SK-N-SH (cell line): ENCODE measurements at regions not wholly inside any gene's neighbourhood (a gene's known extent, or its start where the extent isn't known, plus 50 kb on each side); places are given as distances from the start of the nearest gene placed in this dataset.

Source experiments
- CTCF ChIA-PET: fragments of 300-600, 350-600 bp; formaldehyde crosslinking; extraction: SDS; loops from one replicate; lab custom pipeline; 2021; lab: Yijun Ruan, JAX
- POLR2A ChIA-PET: fragments of 350-600 bp; sonication (Branson Sonifier 250); formaldehyde crosslinking; extraction: SDS; loops from one replicate; lab custom pipeline; 2020; ENCODE audit warnings: antibody characterized with exemption, inconsistent platforms; lab: Yijun Ruan, JAX
- DNase-seq: peaks from one replicate; pipeline ENCODE4 v3.0.0; 2012
- H2AFZ ChIP-seq: fragments of 200-600 bp; sonication (generic); 2 replicates; pipeline ENCODE4 v1.8.1; 2016; ENCODE audit warnings: antibody characterized with exemption, mild to moderate bottlenecking, low read depth
- H3F3A ChIP-seq: fragments of 200-600 bp; sonication (generic); replicated peaks from 2 replicates; pipeline ENCODE3; 2016; ENCODE audit warnings: antibody characterized with exemption, mild to moderate bottlenecking; ENCODE audit not compliant: insufficient read depth
- H3K27ac ChIP-seq, 2 experiments: fragments of 200-500 bp in 1 of 2; fragments of 200-600 bp in 1 of 2; sonication (Bioruptor generic) in 1 of 2; sonication (generic), shearing (Covaris generic) in 1 of 2; 2 replicates each; pipeline versions ENCODE4 v1.5.1 to v1.6.1; 2014 to 2016; ENCODE audit warnings: low read depth in 2 of 2, inconsistent platforms in 1 of 2, low read length in 1 of 2, mild to moderate bottlenecking in 1 of 2, mixed read lengths in 1 of 2
- H3K27me3 ChIP-seq: fragments of 200-600 bp; sonication (generic), shearing (Covaris generic); 2 replicates; pipeline ENCODE4 v1.6.1; 2016; ENCODE audit warnings: mixed run types; ENCODE audit not compliant: insufficient read depth
- H3K36me3 ChIP-seq, 2 experiments: fragments of 200-500 bp in 1 of 2; fragments of 200-600 bp in 1 of 2; sonication (Bioruptor generic) in 1 of 2; sonication (generic) in 1 of 2; replicated peaks in 1 of 2; 2 replicates each; pipeline versions ENCODE3 to v1.5.1; 2014 to 2016; ENCODE audit warnings: low read length in 1 of 2, mild to moderate bottlenecking in 1 of 2; ENCODE audit not compliant: insufficient read depth in 2 of 2, control insufficient read depth in 1 of 2
- H3K4me1 ChIP-seq, 2 experiments: fragments of 200-500 bp in 1 of 2; fragments of 200-600 bp in 1 of 2; sonication (Bioruptor generic) in 1 of 2; sonication (generic), shearing (Covaris generic) in 1 of 2; 2 replicates each; pipeline versions ENCODE4 v1.5.1 to v1.6.1; 2014 to 2016; ENCODE audit warnings: low read depth in 1 of 2, low read length in 1 of 2, mixed run types in 1 of 2; ENCODE audit not compliant: insufficient read depth in 2 of 2, control insufficient read depth in 1 of 2
- H3K4me2 ChIP-seq: fragments of 200-600 bp; sonication (generic), shearing (Covaris generic); 2 replicates; pipeline ENCODE4 v1.6.1; 2017; ENCODE audit warnings: mixed run types
- H3K4me3 ChIP-seq, 2 experiments: fragments of 200-500 bp in 1 of 2; fragments of 200-600 bp in 1 of 2; sonication (Bioruptor generic) in 1 of 2; sonication (generic), shearing (Covaris generic) in 1 of 2; 2 replicates each; pipeline versions ENCODE4 v1.5.1 to v1.8.1; 2014 to 2016; ENCODE audit warnings: low read depth in 2 of 2, inconsistent platforms in 1 of 2, low read length in 1 of 2, mild to moderate bottlenecking in 1 of 2, mixed read lengths in 1 of 2, moderate library complexity in 1 of 2
- H3K79me2 ChIP-seq: fragments of 200-600 bp; sonication (generic); 2 replicates; pipeline ENCODE4 v1.8.1; 2017; ENCODE audit warnings: mild to moderate bottlenecking; ENCODE audit not compliant: insufficient read depth
- H3K9ac ChIP-seq: fragments of 200-600 bp; sonication (generic); 2 replicates; pipeline ENCODE4 v1.6.1; 2017; ENCODE audit warnings: mixed run types
- H3K9me2 ChIP-seq: fragments of 200-600 bp; sonication (generic); 2 replicates; pipeline ENCODE4 v1.6.1; 2017; ENCODE audit warnings: mixed run types
- H3K9me3 ChIP-seq: fragments of 200-600 bp; sonication (generic); 2 replicates; pipeline ENCODE4 v1.6.1; 2017; ENCODE audit warnings: mixed run types, mild to moderate bottlenecking, moderate library complexity
- H4K20me1 ChIP-seq: fragments of 200-600 bp; sonication (generic); 2 replicates; pipeline ENCODE4 v1.6.1; 2017; ENCODE audit warnings: mild to moderate bottlenecking, mixed run types; ENCODE audit not compliant: insufficient read depth
- CHD2 ChIP-seq: fragments of 150-350 bp; IDR thresholded peaks from 2 replicates; pipeline ENCODE4 v1.6.1; 2018; ENCODE audit warnings: low read length; ENCODE audit not compliant: partially characterized antibody
- CTCF ChIP-seq: fragments of 200-600 bp; sonication (generic); IDR thresholded peaks from 2 replicates; pipeline ENCODE4 v1.6.1; 2017; ENCODE audit warnings: antibody characterized with exemption, mild to moderate bottlenecking, moderate library complexity
- EP300 ChIP-seq, 2 experiments: IDR thresholded peaks; 2 replicates each; pipeline versions ENCODE4 v1.4.0 to v1.6.1; 2012; ENCODE audit warnings: borderline replicate concordance in 1 of 2, low read depth in 1 of 2, low read length in 1 of 2
- FOXJ3 ChIP-seq: sonication (generic); formaldehyde crosslinking; IDR thresholded peaks from 2 replicates; pipeline ENCODE4 v1.5.1; 2020; ENCODE audit warnings: mild to moderate bottlenecking, missing genetic modification reagents
- FOXM1 ChIP-seq: IDR thresholded peaks from 2 replicates; pipeline ENCODE4 v1.4.0; 2012; ENCODE audit warnings: low read depth, mild to moderate bottlenecking
- GABPA ChIP-seq: IDR thresholded peaks from 2 replicates; pipeline ENCODE4 v1.4.0; 2012; ENCODE audit warnings: low read depth, mild to moderate bottlenecking
- GATA2 ChIP-seq: sonication (generic); formaldehyde crosslinking; IDR thresholded peaks from 2 replicates; pipeline ENCODE4 v1.5.0; 2020; ENCODE audit warnings: mild to moderate bottlenecking, missing genetic modification reagents
- JUND ChIP-seq: IDR thresholded peaks from 2 replicates; pipeline ENCODE4 v1.4.0; 2012
- NFIC ChIP-seq: IDR thresholded peaks from 2 replicates; pipeline ENCODE4 v1.4.0; 2012; ENCODE audit warnings: borderline replicate concordance
- PBX3 ChIP-seq: IDR thresholded peaks from 2 replicates; pipeline ENCODE4; 2012
- POLR2AphosphoS5 ChIP-seq: IDR thresholded peaks from 2 replicates; pipeline ENCODE4 v1.6.1; 2012; ENCODE audit warnings: low read depth, low read length
- RAD21 ChIP-seq: IDR thresholded peaks from 2 replicates; pipeline ENCODE4 v1.6.1; 2012; ENCODE audit warnings: mild to moderate bottlenecking, low read length
- RCOR1 ChIP-seq: fragments of 150-350 bp; IDR thresholded peaks from 2 replicates; pipeline ENCODE4 v1.6.1; 2017; ENCODE audit warnings: antibody characterized with exemption, low read length
- RFX5 ChIP-seq: IDR thresholded peaks from 2 replicates; pipeline ENCODE4 v1.6.1; 2012; ENCODE audit warnings: mild to moderate bottlenecking, improper control_type of control experiment, low read length
- RXRA ChIP-seq: IDR thresholded peaks from 2 replicates; pipeline ENCODE4 v1.4.0; 2012; ENCODE audit warnings: low read depth, mild to moderate bottlenecking, borderline replicate concordance
- SIN3A ChIP-seq: IDR thresholded peaks from 2 replicates; pipeline ENCODE4 v1.6.1; 2012; ENCODE audit warnings: low read depth, mild to moderate bottlenecking, low read length, moderate library complexity, borderline replicate concordance
- SMC3 ChIP-seq: IDR thresholded peaks from 2 replicates; pipeline ENCODE4 v1.6.1; 2012; ENCODE audit warnings: low read depth, low read length, improper control_type of control experiment
- TAF1 ChIP-seq: IDR thresholded peaks from 2 replicates; pipeline ENCODE4 v1.6.1; 2012; ENCODE audit warnings: low read depth, mild to moderate bottlenecking, low read length, moderate library complexity, borderline replicate concordance
- YY1 ChIP-seq: IDR thresholded peaks from 2 replicates; pipeline ENCODE4 v1.4.0; 2012; ENCODE audit warnings: low read depth, mild to moderate bottlenecking
- WGBS: methylation state at CpG from one replicate; pipeline ENCODE4 v1.1.6; 2017; ENCODE audit warnings: low lambda C conversion rate; 5-methylcytosine and 5-hydroxymethylcytosine counted together
- TF ChIP-seq, protein P1 (sequence below): fragments of 150-350 bp; IDR thresholded peaks from 2 replicates; pipeline ENCODE4 v1.6.1; 2016; ENCODE audit warnings: mild to moderate bottlenecking, low read depth, low read length
- TF ChIP-seq, protein P2 (sequence below): IDR thresholded peaks from 2 replicates; pipeline ENCODE4 v1.6.1; 2012; ENCODE audit warnings: mild to moderate bottlenecking, low read depth, low read length, moderate library complexity
- TF ChIP-seq, protein P3 (sequence below): fragments of 150-350 bp; IDR thresholded peaks from 2 replicates; pipeline ENCODE4 v1.6.1; 2017; ENCODE audit warnings: antibody characterized with exemption, low read length, low read depth, borderline replicate concordance

DNA sequence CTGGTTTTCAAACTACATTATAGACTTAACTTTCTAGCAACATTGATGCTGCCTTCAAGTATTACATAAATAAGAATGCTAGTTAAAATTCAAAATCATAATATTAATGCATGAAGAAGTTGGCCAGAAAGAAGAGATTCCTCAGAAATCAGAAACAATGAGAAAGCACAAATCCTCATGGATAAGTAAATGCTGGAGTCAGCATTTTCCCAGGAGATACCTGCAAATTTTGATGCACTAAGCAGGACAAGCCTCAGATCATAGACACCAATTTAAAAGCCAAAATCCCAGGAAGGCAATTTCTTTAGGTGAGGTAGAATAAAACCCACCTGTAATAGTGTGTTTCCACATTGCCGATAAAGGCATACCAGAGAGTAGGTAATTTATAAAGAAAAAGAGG lies 305.2 kb upstream of the TBX18 start:
- H2AFZ ChIP-seq, result no peak overlapping the region
- DNase-seq, result no peak
- no peak for TF ChIP-seq CHD2
- no peak for TF ChIP-seq FOXJ3 (CRISPR knock-in tag)
- TF ChIP-seq RXRA, result no peak
- no peak for TF ChIP-seq RAD21
- TF ChIP-seq TAF1, result no peak
- TF ChIP-seq JUND, result no peak
- TF ChIP-seq FOXM1, result no peak
- TF ChIP-seq EP300 (IDR thresholded peaks at IDR 0.05; ENCODE audit: borderline replicate concordance in 1 of 2, low read depth in 1 of 2, low read length in 1 of 2), result no peak
- no peak for TF ChIP-seq PBX3
- TF ChIP-seq, protein P1, sequence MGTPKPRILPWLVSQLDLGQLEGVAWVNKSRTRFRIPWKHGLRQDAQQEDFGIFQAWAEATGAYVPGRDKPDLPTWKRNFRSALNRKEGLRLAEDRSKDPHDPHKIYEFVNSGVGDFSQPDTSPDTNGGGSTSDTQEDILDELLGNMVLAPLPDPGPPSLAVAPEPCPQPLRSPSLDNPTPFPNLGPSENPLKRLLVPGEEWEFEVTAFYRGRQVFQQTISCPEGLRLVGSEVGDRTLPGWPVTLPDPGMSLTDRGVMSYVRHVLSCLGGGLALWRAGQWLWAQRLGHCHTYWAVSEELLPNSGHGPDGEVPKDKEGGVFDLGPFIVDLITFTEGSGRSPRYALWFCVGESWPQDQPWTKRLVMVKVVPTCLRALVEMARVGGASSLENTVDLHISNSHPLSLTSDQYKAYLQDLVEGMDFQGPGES, result no peak
- TF ChIP-seq NFIC, result no peak
- no peak for TF ChIP-seq RFX5
- TF ChIP-seq GABPA, result no peak
- TF ChIP-seq RCOR1, result no peak
- TF ChIP-seq POLR2AphosphoS5, result no peak
- TF ChIP-seq SMC3, result no peak
- TF ChIP-seq, all 33 proteins: peak for 0
- ChIA-PET POLR2A (no interaction called here), CTCF (no interaction called here)
- Histone ChIP-seq H3K27me3 (no peaks in the 10 kb centered on the region), H3K9me3 (no peaks in the 10 kb centered on the region), H3K4me2 (no peak overlapping the region), H3K9ac (no peak overlapping the region), H3K36me3 (no peaks in the 10 kb centered on the region), H3F3A (no peaks in the 10 kb centered on the region), H3K9me2 (no peaks in the 10 kb centered on the region), H3K79me2 (no peaks in the 10 kb centered on the region), H3K27ac (no peak overlapping the region), H3K4me1 (no peaks in the 10 kb centered on the region), H4K20me1 (no peaks in the 10 kb centered on the region), H3K4me3 (no peak overlapping the region)
- WGBS, result 72% methylated on average over 1 of the region's 1 CpG

GRCh38 chr6:85068221-85068620 lies 303.8 kb upstream of the TBX18 start:
- DNase-seq, result no peak
- Histone ChIP-seq H3F3A (no peaks in the 10 kb centered on the region), H4K20me1 (no peaks in the 10 kb centered on the region), H3K36me3 (no peaks in the 10 kb centered on the region)
- POLR2A ChIA-PET, result no interaction called here
- CTCF ChIA-PET, result no interaction called here
- TF ChIP-seq FOXM1 (no peak), CTCF (no peak), YY1 (no peak), SIN3A (no peak), POLR2AphosphoS5 (no peak), EP300 (IDR thresholded peaks at IDR 0.05; ENCODE audit: borderline replicate concordance in 1 of 2, low read depth in 1 of 2, low read length in 1 of 2) (no peak), GATA2 (CRISPR knock-in tag) (no peak)
- TF ChIP-seq, protein P2, sequence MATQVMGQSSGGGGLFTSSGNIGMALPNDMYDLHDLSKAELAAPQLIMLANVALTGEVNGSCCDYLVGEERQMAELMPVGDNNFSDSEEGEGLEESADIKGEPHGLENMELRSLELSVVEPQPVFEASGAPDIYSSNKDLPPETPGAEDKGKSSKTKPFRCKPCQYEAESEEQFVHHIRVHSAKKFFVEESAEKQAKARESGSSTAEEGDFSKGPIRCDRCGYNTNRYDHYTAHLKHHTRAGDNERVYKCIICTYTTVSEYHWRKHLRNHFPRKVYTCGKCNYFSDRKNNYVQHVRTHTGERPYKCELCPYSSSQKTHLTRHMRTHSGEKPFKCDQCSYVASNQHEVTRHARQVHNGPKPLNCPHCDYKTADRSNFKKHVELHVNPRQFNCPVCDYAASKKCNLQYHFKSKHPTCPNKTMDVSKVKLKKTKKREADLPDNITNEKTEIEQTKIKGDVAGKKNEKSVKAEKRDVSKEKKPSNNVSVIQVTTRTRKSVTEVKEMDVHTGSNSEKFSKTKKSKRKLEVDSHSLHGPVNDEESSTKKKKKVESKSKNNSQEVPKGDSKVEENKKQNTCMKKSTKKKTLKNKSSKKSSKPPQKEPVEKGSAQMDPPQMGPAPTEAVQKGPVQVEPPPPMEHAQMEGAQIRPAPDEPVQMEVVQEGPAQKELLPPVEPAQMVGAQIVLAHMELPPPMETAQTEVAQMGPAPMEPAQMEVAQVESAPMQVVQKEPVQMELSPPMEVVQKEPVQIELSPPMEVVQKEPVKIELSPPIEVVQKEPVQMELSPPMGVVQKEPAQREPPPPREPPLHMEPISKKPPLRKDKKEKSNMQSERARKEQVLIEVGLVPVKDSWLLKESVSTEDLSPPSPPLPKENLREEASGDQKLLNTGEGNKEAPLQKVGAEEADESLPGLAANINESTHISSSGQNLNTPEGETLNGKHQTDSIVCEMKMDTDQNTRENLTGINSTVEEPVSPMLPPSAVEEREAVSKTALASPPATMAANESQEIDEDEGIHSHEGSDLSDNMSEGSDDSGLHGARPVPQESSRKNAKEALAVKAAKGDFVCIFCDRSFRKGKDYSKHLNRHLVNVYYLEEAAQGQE, result no peak
- TF ChIP-seq, protein P3, sequence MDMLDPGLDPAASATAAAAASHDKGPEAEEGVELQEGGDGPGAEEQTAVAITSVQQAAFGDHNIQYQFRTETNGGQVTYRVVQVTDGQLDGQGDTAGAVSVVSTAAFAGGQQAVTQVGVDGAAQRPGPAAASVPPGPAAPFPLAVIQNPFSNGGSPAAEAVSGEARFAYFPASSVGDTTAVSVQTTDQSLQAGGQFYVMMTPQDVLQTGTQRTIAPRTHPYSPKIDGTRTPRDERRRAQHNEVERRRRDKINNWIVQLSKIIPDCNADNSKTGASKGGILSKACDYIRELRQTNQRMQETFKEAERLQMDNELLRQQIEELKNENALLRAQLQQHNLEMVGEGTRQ, result no peak
- TF ChIP-seq, all 33 proteins: peak for 0
- H2AFZ ChIP-seq, result no peak overlapping the region
- no peak overlapping the region for H3K4me2 ChIP-seq
- no peak overlapping the region for H3K4me3 ChIP-seq
- H3K79me2 ChIP-seq, result no peaks in the 10 kb centered on the region
- no peak overlapping the region for H3K9ac ChIP-seq
- H3K4me1 ChIP-seq, result no peaks in the 10 kb centered on the region
- H3K9me2 ChIP-seq, result no peaks in the 10 kb centered on the region
- no peaks in the 10 kb centered on the region for H3K9me3 ChIP-seq
- 11% methylated on average over 2 of the region's 2 CpGs for WGBS
- no peak overlapping the region for H3K27ac ChIP-seq
- H3K27me3 ChIP-seq, result no peaks in the 10 kb centered on the region
